Neural progenitor cell (in vitro differentiated cells): ENCODE measurements at regions not wholly inside any gene's neighbourhood (a gene's known extent, or its start where the extent isn't known, plus 50 kb on each side); places are given as distances from the start of the nearest gene placed in this dataset.

ENCODE experiments used
- DNase-seq: peaks from one replicate; pipeline ENCODE4 v3.0.0-alpha.2; 2016; ENCODE audit warnings: low spot score
- H2AFZ ChIP-seq: fragments of 200-600 bp; sonication (generic); replicated peaks from 2 replicates; pipeline ENCODE4 v1.6.1; 2016; ENCODE audit warnings: antibody characterized with exemption
- H3F3A ChIP-seq: fragments of 200-600 bp; sonication (generic); 2 replicates; pipeline ENCODE4 v1.6.1; 2016; ENCODE audit warnings: antibody characterized with exemption, low read depth
- H3K27ac ChIP-seq: fragments of 200-600 bp; sonication (generic); 2 replicates; pipeline ENCODE4 v1.5.1; 2016; ENCODE audit warnings: mild to moderate bottlenecking
- H3K27me3 ChIP-seq: fragments of 200-600 bp; sonication (generic); 2 replicates; pipeline ENCODE4 v1.6.1; 2016; ENCODE audit warnings: mild to moderate bottlenecking, moderate library complexity
- H3K36me3 ChIP-seq: fragments of 200-600 bp; sonication (generic); 2 replicates; pipeline ENCODE4 v1.5.1; 2016
- H3K4me1 ChIP-seq: fragments of 200-600 bp; sonication (generic); 2 replicates; pipeline ENCODE4 v1.6.1; 2016; ENCODE audit warnings: mixed run types
- H3K4me2 ChIP-seq: fragments of 200-600 bp; sonication (generic); 2 replicates; pipeline ENCODE4 v1.6.1; 2016
- H3K4me3 ChIP-seq: fragments of 200-600 bp; sonication (generic); 2 replicates; pipeline ENCODE4 v1.5.1; 2016
- H3K79me2 ChIP-seq: fragments of 200-600 bp; sonication (generic); 2 replicates; pipeline ENCODE4 v1.6.1; 2016; ENCODE audit warnings: low read depth
- H3K9ac ChIP-seq: fragments of 200-600 bp; sonication (generic); 2 replicates; pipeline ENCODE4 v1.6.1; 2016
- H3K9me3 ChIP-seq: fragments of 200-600 bp; sonication (generic); 2 replicates; pipeline ENCODE4 v1.5.1; 2016; ENCODE audit warnings: low read depth
- H4K20me1 ChIP-seq: fragments of 200-600 bp; sonication (generic); 2 replicates; pipeline ENCODE4 v1.6.1; 2016; ENCODE audit warnings: low read depth
- H3K27ac Mint-ChIP-seq: 3 replicates; pipeline ENCODE4 v1.8.0; 2021; ENCODE audit warnings: mixed read lengths
- H3K27me3 Mint-ChIP-seq: 2 replicates; pipeline ENCODE4 v1.8.0; 2022; ENCODE audit warnings: low read depth, mild to moderate bottlenecking, inconsistent platforms, moderate library complexity, mixed read lengths; ENCODE audit not compliant: insufficient read depth
- H3K36me3 Mint-ChIP-seq: 3 replicates; pipeline ENCODE4 v1.8.0; 2021; ENCODE audit warnings: mixed read lengths
- H3K4me1 Mint-ChIP-seq: 3 replicates; pipeline ENCODE4 v1.8.0; 2021; ENCODE audit warnings: mixed read lengths
- H3K4me3 Mint-ChIP-seq: 3 replicates; pipeline ENCODE4 v1.8.0; 2021; ENCODE audit warnings: mild to moderate bottlenecking, moderate library complexity, mixed read lengths
- H3K9me3 Mint-ChIP-seq: 3 replicates; pipeline ENCODE4 v1.8.0; 2020; ENCODE audit warnings: mixed read lengths
- EZH2 ChIP-seq: fragments of 200-600 bp; sonication (generic); IDR thresholded peaks from 2 replicates; pipeline ENCODE4 v1.6.1; 2017; ENCODE audit warnings: antibody characterized with exemption, mild to moderate bottlenecking, moderate library complexity
- EZH2phosphoT487 ChIP-seq: fragments of 200-600 bp; sonication (generic); IDR thresholded peaks from 2 replicates; pipeline ENCODE4 v1.6.1; 2017; ENCODE audit warnings: antibody characterized with exemption
- TF ChIP-seq, protein P1 (sequence below): fragments of 200-600 bp; sonication (generic); IDR thresholded peaks from 2 replicates; pipeline ENCODE4 v1.5.1; 2017; ENCODE audit warnings: antibody characterized with exemption, mild to moderate bottlenecking

DNA sequence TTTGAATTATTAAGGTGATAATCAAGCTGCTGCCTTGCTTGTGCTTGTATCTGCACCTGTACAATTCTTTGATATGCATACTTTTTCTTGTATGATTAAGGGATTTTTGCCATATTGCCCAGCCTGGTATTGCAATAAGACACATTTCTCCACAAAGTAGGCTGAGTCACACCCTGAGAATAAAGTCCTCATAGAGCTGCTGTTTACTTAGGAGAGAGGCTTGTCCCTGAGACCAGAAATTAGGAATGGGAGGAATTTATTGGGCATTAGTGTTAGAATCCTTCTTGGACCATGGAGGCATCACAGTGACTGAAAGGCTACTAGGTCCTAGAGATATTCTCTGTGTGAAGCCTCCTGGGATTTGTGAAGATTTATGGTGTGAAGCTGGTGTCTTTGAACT, 506.8 kb upstream of the FBXO33 start:
- Histone ChIP-seq H3K27ac (no peak overlapping the region), H3K36me3 (no peaks in the 10 kb centered on the region), H3K4me1 (no peaks in the 10 kb centered on the region), H3K9ac (no peak overlapping the region), H3F3A (no peaks in the 10 kb centered on the region), H3K79me2 (no peaks in the 10 kb centered on the region), H3K4me2 (no peak overlapping the region), H3K9me3 (no peaks in the 10 kb centered on the region), H2AFZ (no peak overlapping the region), H3K27me3 (no peaks in the 10 kb centered on the region), H3K4me3 (no peak overlapping the region), H4K20me1 (no peaks in the 10 kb centered on the region)
- peaks cover 4% of the 10 kb centered on the region for H3K4me1 Mint-ChIP-seq
- H3K27me3 Mint-ChIP-seq: no peaks in the 10 kb centered on the region
- H3K9me3 Mint-ChIP-seq: no peaks in the 10 kb centered on the region
- no peak overlapping the region for H3K4me3 Mint-ChIP-seq
- no peaks in the 10 kb centered on the region for H3K36me3 Mint-ChIP-seq
- TF ChIP-seq, protein P1, sequence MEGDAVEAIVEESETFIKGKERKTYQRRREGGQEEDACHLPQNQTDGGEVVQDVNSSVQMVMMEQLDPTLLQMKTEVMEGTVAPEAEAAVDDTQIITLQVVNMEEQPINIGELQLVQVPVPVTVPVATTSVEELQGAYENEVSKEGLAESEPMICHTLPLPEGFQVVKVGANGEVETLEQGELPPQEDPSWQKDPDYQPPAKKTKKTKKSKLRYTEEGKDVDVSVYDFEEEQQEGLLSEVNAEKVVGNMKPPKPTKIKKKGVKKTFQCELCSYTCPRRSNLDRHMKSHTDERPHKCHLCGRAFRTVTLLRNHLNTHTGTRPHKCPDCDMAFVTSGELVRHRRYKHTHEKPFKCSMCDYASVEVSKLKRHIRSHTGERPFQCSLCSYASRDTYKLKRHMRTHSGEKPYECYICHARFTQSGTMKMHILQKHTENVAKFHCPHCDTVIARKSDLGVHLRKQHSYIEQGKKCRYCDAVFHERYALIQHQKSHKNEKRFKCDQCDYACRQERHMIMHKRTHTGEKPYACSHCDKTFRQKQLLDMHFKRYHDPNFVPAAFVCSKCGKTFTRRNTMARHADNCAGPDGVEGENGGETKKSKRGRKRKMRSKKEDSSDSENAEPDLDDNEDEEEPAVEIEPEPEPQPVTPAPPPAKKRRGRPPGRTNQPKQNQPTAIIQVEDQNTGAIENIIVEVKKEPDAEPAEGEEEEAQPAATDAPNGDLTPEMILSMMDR: no peak
- TF ChIP-seq EZH2 (no peak), EZH2phosphoT487 (no peak)
- no peak for DNase-seq
- H3K27ac Mint-ChIP-seq: no peak overlapping the region

DNA sequence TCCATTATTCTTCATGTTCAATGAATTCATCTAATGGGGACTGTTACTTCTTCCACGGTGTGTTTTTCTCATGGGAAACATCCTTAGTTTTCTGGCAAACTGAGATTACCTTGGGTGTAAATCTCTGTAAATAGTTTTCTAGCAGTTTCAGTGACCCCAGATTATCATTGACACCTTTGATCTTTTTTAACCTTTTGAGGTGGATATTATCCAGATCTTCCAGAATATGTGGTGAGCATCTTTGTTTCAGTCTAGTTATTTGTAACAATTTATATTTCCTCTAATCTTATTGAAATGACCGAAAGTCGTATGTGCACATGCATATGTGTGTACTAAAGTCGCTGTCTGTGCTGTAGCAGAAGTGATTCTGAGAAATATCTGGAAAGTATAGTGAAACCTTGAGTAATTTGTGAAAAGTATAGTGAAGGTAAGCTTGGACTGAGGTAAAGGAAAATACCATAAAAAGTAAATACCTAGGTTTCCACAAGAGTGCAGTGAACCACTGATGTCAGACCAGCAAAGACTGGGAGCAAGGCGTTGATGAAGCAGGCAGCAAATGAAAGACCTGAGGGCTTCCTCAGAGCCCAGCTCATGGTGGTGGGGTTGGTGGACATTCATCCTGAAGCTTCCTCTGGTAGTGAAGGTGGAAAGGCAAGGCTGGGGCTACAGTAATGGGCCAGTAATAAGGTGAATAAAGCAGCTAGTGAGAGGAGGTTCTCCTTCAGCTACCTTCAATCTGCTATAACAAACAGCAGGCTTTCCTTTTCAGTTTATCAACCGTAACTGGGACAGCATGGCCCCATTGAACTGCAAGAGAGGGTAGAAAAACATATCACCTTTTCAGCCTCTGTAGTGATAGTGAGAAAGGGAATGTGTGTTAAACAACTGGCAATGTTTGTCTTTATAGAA, 480.2 kb upstream of the FBXO33 start:
- peaks cover 20% of the 10 kb centered on the region for H3K4me1 Mint-ChIP-seq
- H3K27me3 Mint-ChIP-seq: no peaks in the 10 kb centered on the region
- H3K4me2 ChIP-seq: no peak overlapping the region
- no peaks in the 10 kb centered on the region for H3K9me3 Mint-ChIP-seq
- no peaks in the 10 kb centered on the region for H3K27me3 ChIP-seq
- no peaks in the 10 kb centered on the region for H3K9me3 ChIP-seq
- H3K27ac ChIP-seq: no peak overlapping the region
- no peaks in the 10 kb centered on the region for H3K36me3 Mint-ChIP-seq
- H3K9ac ChIP-seq: no peak overlapping the region
- H2AFZ ChIP-seq: no peak overlapping the region
- H3K4me3 Mint-ChIP-seq: no peak overlapping the region
- H4K20me1 ChIP-seq: no peaks in the 10 kb centered on the region
- peaks cover 20% of the 10 kb centered on the region for H3K4me1 ChIP-seq
- TF ChIP-seq EZH2phosphoT487: no peak
- TF ChIP-seq, protein P1: no peak
- peaks cover 3% of the 10 kb centered on the region for H3F3A ChIP-seq
- H3K79me2 ChIP-seq: no peaks in the 10 kb centered on the region
- no peaks in the 10 kb centered on the region for H3K36me3 ChIP-seq
- no peak for DNase-seq
- peak overlapping the region; percentile 46 for H3K27ac Mint-ChIP-seq
- H3K4me3 ChIP-seq: no peak overlapping the region

DNA sequence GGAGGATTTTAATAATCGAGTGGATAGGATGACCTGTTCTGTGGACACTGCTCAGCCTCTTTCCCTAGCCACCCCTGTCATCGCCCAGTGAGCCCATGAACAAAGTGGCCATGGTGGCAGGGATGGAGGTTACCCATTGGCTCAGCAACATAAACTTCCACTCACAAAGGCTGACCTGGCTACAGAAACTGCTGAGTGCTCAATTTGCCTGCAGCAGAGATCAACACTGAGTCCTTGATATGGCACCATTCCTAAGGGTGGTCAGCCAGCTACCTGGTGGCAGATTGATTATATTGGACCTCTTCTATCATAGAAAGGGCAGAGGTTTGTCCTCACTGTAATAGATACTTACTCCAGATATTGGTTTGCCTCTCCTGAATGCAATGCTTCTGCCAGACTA, 465.4 kb upstream of the FBXO33 start:
- no peak for DNase-seq
- no peak for TF ChIP-seq EZH2phosphoT487
- no peak for TF ChIP-seq EZH2
- TF ChIP-seq, protein P1: no peak
- Histone ChIP-seq H3K4me2 (no peak overlapping the region), H3K4me1 (no peaks in the 10 kb centered on the region), H3K9ac (no peak overlapping the region), H3K27me3 (no peaks in the 10 kb centered on the region), H3K79me2 (no peaks in the 10 kb centered on the region), H3K9me3 (peaks cover 6% of the 10 kb centered on the region), H3F3A (no peaks in the 10 kb centered on the region), H2AFZ (no peak overlapping the region), H3K27ac (no peak overlapping the region), H4K20me1 (no peaks in the 10 kb centered on the region), H3K4me3 (no peak overlapping the region), H3K36me3 (no peaks in the 10 kb centered on the region)
- no peaks in the 10 kb centered on the region for H3K36me3 Mint-ChIP-seq
- no peak overlapping the region for H3K27ac Mint-ChIP-seq
- peaks cover 28% of the 10 kb centered on the region for H3K9me3 Mint-ChIP-seq
- no peak overlapping the region for H3K4me3 Mint-ChIP-seq
- H3K4me1 Mint-ChIP-seq: no peaks in the 10 kb centered on the region
- H3K27me3 Mint-ChIP-seq: no peaks in the 10 kb centered on the region
